ENCODE measurements at regions not wholly inside any gene's neighbourhood (a gene's known extent, or its start where the extent isn't known, plus 50 kb on each side); places are given as distances from the start of the nearest gene placed in this dataset.
"Not testable (repeated sequence)": the region's sequence is repeated elsewhere in the genome, so short reads cannot be mapped to it uniquely, and the experiment has no call there.

DNA sequence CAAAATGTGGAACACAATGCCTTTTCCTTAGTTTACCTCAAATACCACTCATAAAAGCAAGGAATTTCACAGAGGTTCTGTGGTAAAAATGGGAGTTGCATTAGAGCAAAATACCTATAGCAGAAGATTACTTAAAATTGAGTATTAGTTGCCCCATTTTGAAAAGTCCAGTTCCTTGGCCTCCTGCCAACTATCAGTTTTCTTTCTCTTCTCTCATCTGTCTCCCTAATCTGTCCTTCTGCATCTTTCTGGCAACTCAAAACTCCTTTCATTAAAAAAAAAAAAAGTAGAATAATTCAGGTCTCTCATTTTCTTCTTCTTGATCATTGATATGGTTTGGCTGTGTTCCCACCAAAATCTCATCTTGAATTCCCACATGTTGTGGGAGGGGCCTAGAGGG is 127.3 kb downstream of the ATP23 start:
- DNase-seq (ENCODE audit: insufficient read length, low spot score): no peak
- no peak for FAIRE-seq

DNA sequence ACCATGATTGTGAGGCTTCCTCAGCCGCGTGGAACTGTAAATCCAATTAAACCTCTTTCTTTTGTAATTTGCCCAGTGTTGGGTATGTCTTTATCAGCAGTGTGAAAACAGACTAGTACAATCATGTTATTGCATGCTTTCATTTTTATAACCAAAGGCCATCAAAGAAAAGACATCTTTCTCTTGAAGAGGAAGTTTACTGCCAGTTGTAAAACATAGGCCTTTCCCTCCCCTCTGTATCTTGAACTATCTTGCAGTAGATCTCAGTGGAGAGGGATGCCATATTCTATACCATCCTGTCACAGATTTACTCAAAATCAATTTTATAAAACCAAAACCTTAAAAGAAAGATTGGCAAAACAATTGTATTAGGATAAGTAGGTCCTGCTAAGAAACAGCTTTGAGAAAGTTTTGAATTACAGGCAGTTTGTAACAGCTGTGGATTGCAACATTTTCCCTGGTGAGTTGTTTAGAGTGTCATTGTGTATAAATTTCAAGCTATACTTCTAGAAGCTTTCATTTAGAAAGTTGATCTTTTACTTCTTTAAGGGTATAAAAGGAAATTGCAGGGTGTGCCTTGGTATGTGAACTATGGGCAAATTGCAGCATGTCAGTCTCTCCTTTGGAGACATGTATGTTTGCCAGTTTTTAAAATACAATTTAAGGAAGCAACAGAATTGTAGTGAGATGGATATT is 128.0 kb downstream of the ATP23 start:
- DNase-seq (ENCODE audit: insufficient read length, low spot score): no peak
- FAIRE-seq: no peak

DNA sequence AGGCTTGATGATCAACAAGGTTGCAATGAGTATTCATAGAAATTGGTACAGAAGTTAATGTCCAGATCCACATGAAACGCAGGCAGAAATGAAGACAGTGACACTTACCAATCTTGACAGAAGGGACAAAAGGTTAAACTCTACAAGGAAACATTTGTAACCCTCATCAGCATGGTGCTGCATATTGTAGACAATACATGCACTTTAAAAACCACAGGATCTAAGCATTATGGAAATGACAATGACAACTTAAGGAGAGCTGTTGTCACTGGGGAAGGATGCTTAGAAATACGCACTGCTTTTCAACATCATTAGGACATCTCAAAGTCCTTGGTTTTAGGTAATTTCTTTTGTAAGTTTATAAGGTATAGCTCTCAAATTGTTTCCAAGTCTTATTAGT is 130.6 kb downstream of the ATP23 start:
- DNase-seq (ENCODE audit: insufficient read length, low spot score) (no peak), FAIRE-seq (no peak)

DNA sequence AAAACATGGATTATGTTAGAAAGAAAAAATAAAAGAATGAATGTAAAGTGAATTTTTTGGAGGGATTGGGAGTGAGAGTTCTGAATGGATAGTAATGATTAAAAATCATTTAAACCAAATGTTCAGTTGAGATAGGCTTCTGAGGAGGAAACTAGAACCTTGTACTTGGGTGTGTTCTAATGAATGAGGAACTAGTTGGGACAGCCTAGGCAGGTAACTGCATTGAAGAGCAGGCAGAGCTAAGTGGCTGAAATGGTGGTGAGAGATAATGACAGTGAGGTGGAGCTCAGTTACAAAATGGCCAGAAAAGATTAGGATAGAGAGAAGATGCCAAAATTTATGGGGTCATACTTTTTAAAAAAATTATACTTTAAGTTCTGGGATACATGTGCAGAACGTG is 132.9 kb downstream of the ATP23 start:
- FAIRE-seq: no peak
- DNase-seq (ENCODE audit: insufficient read length, low spot score): no peak

DNA sequence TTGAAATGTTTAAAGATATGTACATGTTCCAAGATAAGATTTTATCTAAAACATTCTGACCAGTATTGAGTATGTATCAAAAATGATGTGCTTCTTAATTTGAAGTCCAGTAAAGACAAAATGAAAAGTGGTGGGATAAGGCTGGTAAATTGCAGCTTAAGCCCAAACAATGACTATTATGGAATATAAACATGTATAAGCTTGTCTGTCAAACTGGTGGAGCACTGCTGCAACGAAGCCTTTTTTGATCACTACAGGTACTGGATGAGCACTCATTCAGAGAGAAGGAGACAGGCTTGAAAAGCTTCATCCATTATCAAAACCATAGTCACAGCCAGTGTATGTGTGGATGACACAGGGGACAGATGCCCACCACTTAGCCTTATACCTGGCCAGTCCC is 138.4 kb downstream of the ATP23 start:
- FAIRE-seq (no peak), DNase-seq (ENCODE audit: insufficient read length, low spot score) (no peak)

DNA sequence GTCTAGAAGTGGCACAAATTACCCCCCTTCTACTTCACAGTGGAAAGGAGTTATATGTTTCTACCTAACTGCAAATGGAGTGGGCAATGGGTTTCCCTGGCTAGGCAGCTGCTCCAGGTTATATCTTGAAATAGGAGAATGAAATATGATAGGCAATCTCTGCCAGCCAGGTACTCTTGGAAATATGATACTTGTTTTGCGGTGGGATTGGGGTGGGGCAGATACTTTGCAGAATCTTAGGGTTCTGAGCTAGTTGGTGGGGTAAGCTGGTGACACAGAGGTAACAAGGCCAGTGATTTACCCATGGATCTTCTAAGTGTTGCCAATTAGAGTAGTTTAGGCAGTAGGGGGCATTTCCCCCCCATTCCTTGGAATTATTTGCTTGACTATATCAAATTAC is 140.1 kb downstream of the ATP23 start:
- FAIRE-seq (no peak), DNase-seq (ENCODE audit: insufficient read length, low spot score) (no peak)

DNA sequence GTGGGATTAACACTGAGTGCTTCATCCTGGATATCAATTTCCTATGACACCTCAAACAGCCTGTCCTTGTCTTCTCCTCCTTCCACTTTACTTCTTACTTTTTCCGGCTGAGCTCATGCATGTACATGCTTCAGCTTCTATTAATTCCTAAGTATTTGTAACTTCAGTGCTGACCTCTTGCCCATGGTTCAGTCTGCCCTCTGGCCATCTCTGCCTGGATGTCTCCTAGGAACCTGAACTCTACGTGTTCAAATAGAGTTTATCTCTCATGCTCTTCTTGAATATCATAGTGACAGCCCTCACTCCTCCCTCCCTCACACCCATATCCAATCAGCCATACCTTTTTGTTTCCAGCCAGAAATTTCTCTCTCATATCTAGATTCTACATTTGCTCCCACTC is 141.6 kb downstream of the ATP23 start:
- FAIRE-seq (no peak), DNase-seq (ENCODE audit: insufficient read length, low spot score) (no peak)

DNA sequence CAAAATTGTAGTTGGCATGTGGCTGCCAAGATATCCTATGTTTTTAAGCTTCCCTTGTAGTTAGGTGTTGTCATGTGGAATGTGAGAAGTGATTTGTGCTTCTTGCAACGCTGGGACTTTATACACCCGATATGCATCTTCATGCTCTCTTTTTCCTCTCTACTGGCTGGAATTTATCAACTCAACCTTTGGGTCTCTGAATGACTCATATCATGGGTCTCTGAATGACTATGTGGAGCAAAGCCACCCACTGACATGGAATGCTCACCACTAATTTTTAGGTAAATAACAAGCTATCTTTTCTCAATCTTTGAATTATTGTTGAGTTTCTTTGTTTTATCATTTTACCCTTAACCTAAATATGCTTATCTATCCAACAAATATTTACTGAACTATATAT is 144.6 kb downstream of the ATP23 start:
- FAIRE-seq (no peak), DNase-seq (ENCODE audit: insufficient read length, low spot score) (no peak)

DNA sequence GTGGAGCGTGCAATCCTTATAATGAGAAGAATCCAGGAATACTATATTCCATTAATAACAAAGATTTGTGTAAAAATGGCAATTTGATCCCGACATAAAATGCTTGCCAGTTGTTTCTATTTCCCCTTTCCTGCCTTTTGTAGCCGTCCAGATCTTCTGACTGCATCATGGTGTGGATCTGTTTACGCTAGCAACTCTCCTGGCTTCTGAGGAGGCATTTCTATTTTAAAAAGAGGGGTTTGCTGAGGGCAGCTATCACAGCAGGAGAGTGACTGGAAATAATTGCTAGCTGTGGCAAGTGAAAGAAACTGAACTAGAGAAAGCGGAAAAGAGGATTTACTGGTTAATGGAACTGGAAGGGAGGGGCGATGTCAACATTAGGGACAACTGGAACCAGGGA is 145.6 kb downstream of the ATP23 start:
- FAIRE-seq: no peak
- DNase-seq (ENCODE audit: insufficient read length, low spot score): no peak

DNA sequence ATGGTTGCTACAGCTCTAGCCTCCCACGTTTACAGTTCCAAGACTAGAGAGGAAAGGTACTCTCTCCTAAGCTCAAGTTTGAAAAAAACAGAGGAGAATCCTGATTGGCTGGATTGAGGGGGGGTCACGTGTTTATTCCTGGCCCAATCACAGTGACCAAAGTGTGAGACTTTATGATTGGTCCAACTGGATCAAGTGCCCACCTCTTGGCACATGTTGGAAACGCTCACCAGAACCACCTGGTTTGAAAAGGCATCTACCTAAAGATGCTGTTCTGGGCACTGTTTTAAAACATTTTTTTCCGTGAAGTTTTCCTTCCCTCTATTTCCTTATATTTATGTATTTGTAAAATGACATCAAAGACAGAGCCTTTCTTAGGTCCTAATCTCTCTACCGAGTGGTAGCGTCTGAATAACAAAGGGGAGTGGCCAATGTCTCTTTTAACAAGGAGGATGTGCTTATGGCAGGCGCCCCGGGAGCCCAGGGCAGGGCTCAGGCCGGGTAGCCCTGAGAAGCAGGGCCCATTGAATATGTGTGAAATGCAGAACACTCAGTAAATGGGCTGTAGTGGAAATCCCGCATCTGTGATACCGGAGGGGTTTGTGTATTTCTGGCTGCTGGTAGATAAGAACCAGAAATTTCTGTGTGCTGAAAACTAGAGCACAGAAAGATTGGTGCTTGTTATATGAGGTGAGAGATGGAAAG is 146.2 kb downstream of the ATP23 start:
- no peak for FAIRE-seq
- DNase-seq (ENCODE audit: insufficient read length, low spot score): no peak

DNA sequence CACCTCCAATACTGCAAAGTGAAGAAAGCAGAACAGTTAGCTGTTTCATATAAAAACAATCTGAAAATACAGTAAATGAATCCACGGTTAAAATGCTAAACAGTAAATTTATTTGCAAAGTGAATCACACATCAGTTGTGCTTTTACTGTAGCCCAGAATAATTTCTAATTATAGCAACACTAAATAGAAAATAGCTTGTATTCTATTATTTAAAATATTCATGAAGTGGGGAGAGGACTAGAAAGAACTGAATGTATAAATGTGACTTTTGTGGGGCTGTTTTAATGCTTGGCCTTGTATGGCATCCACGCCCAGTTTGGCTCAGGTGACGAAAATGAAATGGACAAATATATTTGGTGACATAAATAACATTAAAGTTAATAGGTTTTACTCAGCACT is 148.2 kb downstream of the ATP23 start:
- DNase-seq (ENCODE audit: insufficient read length, low spot score) (no peak), FAIRE-seq (no peak)

DNA sequence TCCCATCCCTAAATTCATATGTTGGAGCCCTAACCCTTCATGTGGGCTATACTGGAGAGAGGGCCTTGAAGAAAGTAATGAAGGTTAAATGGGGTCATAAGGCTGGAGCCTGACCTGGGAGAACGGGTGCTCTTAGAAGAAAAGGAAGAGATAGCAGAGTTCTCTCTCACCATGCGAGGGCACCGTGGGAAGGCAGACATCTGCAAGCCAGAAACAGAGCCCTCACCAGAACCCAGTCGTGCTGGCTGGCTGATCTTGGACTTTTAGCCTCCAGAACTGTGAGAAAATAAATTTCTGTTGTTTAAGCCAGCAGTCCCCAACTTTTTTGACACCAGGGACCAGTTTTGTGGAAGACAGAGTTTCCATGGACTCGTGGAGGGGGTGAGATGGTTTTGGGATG is 149.3 kb downstream of the ATP23 start:
- DNase-seq (ENCODE audit: insufficient read length, low spot score) (no peak), FAIRE-seq (no peak)

DNA sequence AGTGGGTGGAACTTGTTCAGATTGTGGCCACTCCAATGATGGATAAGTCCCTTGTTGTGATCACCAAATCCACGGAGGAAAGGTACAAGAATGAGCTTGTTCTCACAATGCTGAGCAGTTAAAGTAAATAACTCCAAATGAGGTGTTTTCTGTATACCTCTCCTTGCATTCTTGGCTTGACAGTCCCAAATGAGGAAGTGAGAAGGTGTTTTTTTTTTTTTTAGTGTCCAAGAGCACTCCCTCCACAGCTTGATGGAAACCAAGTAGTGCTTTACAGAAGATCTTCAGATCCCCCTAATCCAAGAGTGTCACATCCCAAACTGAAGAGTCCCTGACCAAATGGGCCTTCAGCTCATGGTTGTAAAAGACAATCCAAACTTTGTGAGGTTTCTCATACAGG is 153.6 kb downstream of the ATP23 start:
- DNase-seq (ENCODE audit: insufficient read length, low spot score) (no peak), FAIRE-seq (no peak)

DNA sequence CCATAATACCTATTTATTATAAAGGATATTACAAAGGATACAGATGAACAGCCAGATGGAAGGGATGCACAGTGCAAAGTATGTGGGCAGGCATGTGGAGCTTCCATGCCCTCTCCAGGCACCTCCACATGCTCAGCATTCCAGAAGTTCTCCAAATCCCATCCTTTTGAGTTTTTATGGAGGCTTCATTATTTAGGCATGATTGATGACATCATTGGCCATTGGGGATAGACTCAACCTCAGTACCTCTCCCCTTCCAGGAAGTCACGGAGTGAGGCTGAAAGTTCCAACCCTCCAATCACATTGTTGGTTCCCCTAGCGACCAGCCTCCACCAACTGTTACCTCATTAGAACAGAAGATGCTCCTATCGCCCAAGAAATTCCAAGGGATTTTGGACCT is 156.4 kb downstream of the ATP23 start:
- DNase-seq (ENCODE audit: insufficient read length, low spot score) (no peak), FAIRE-seq (no peak)

DNA sequence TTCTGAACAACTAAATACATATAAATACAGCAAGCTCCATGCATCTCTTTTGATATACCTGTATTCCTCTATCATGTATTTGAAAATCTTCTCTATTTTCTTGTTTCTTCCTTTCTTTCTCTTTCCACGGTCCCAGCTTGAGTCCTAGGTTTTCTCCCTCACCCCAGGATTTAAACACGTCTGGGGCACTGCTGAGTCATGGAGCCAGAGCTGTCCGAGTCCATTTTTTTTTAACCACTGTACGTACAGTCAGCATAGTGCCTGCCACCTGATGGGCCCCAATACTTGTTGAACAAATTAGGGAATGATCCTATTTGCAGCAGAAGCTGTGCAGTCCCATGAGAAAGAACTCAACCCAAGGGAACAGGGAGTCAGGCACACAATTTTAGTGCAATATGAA is 158.1 kb downstream of the ATP23 start:
- FAIRE-seq (no peak), DNase-seq (ENCODE audit: insufficient read length, low spot score) (no peak)

DNA sequence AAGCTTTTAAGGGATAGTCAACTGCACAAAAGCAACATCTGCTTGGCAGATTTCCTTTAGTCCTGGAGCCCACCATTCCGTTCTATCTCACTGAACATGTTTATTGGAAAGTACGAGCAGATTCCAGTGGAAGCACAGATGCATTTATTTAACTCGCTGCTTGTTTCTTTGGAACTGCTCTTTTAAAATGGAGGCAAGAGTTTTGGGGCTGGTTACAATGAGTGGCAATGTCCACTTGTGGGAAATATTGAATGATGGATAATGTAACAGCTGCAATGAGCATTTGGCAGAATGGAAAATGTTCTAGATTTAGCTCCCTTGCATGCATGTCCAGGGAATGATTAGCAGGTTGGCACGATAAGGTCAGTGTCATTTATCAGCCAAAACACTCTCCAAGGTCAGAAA is 163.0 kb downstream of the ATP23 start:
- FAIRE-seq: no peak
- no peak for DNase-seq (ENCODE audit: insufficient read length, low spot score)

DNA sequence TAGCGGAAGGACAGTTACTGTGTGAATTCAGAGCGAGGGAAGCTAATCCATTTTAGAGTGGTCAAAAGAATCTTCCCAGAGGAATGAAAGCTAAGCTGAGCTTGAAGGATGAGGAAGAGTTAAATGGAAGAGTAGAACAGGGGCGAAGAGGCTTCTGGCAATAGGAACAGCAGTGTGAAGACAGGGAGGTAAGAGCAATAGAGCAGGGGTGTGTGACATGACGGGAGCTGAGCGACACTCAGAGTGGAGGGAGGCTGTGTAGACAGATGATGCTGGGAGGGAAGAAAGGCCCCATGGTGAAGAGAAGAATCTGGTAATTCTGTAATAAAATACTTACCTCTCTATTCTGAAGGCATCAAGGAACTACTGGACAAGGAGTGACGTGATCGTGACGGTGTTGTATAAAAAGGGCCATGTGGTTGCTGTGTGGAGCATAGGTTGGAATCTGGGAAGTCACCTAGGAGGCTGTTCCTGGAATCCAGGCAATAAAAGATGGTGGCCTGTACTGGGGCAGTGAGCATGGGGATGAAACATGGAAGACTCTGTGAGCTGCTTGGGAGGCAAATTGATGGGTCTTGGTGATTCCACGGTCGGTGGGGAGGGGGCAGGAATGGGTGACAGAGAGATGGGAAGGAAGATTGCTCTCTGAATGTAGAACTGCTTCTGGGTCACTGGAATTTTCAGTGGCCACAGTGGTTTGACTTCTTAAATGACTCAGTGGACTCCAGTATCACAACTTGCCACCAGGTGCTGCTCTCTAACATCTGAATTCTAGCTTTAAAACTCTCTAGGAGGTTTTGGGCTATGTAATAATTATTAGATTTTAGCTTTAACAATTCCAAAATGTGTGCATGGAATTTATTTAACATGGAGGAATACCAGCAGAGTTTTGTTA is 164.1 kb downstream of the ATP23 start:
- no peak for FAIRE-seq
- no peak for DNase-seq (ENCODE audit: insufficient read length, low spot score)

DNA sequence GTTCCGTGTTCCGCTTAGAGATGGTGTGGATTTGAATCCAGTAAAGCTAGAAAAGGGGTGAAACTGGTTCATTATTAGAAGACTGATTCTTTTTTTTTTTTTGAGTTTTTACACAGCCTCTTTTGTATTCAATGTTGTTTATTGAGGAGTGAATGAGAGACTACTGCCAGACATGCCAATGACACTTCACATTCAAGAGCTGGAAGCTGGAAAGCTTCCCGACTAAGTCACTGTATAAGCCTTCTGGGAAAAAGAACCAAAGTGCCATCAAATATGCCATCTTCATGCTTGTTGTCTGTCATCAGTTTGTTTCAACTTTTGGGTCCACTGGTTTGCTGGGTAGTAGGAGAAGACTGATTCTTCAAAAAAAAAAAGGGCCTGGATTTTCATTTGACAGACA is 164.8 kb downstream of the ATP23 start:
- FAIRE-seq (no peak), DNase-seq (ENCODE audit: insufficient read length, low spot score) (no peak)

DNA sequence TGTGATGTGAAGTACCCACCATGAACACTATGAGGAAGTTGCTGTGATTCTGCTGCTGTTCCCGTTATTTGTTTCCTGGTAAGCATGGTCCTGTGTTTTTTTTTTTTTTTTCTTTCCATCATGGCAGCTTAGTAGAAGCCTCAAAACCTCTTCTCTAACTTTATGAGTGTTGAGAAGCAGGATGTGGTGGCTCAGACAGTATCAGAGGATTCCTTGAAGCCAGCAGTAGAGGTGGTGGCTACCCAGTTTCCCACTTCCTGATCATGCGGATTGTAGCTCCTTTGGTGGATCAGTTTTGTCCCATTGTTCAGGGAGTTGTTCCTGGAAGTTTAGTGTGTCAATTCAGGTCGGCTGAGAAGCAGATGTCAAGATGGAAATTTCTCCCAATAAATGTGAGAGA is 175.8 kb downstream of the ATP23 start:
- FAIRE-seq (no peak), DNase-seq (ENCODE audit: insufficient read length, low spot score) (no peak)

DNA sequence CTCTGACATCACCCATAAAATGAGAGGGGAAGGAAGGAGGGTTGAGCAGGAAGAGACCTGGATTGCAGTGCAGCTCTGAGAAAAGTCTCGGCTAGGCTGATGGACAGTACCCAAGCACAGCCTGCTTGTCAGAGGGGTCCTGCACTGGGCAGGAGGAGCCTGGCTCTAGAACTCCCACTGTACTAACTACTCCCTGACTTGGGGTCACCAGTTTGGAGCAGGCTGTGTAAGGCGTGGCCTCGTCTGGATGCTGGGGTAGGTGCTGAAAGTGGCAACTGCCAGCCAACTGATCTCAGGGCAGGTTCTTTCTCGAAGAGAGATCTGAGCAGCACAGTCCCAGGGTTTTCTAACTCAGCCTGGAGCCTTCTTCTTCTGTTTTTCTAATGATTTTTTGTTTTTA is 176.3 kb downstream of the ATP23 start:
- peak; percentile 13 for DNase-seq (ENCODE audit: insufficient read length, low spot score)
- FAIRE-seq: no peak

DNA sequence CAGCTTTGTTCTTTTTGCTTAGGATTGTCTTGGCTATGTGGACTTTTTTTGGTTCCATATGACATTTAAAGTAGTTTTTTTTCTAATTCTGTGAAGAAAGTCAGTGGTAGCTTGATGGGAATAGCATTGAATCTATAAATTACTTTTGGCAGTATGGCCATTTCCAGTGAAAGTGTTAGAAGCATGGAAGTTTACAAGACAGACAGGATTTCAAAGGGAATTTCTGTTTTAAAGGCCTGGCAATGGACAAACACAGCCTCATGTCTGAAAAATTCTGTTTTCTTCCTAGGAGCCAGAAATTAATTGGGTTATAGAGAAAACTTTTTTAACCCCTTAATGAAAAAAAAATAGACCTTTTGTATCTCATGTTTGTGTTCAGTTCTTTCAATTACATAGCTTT is 184.4 kb downstream of the ATP23 start:
- not testable (repeated sequence) for FAIRE-seq; DNase-seq (ENCODE audit: insufficient read length, low spot score)

Data from HTR-8/SVneo (cell line).